Prostate gland (tissue), 2 donors: ENCODE measurements at regions not wholly inside any gene's neighbourhood (a gene's known extent, or its start where the extent isn't known, plus 50 kb on each side); places are given as distances from the start of the nearest gene placed in this dataset.

ENCODE experiments used
- POLR2A ChIP-seq: fragments of 450-650 bp; IDR thresholded peaks from one replicate; pipeline ENCODE4 v1.6.1; 2016; ENCODE audit warnings: antibody characterized with exemption, mild to moderate bottlenecking
- TF ChIP-seq, protein P1 (sequence below), 4 experiments: fragments of 200-600 bp in 2 of 4; fragments of 450-650 bp in 2 of 4; sonication (generic) in 2 of 4; IDR thresholded peaks; 1 replicate in 3 of 4; 2 replicates in 1 of 4; pipeline ENCODE4 v1.5.1; 2016 to 2019; ENCODE audit warnings: antibody characterized with exemption in 4 of 4, mild to moderate bottlenecking in 2 of 4, moderate library complexity in 2 of 4

- TF ChIP-seq, protein P1, sequence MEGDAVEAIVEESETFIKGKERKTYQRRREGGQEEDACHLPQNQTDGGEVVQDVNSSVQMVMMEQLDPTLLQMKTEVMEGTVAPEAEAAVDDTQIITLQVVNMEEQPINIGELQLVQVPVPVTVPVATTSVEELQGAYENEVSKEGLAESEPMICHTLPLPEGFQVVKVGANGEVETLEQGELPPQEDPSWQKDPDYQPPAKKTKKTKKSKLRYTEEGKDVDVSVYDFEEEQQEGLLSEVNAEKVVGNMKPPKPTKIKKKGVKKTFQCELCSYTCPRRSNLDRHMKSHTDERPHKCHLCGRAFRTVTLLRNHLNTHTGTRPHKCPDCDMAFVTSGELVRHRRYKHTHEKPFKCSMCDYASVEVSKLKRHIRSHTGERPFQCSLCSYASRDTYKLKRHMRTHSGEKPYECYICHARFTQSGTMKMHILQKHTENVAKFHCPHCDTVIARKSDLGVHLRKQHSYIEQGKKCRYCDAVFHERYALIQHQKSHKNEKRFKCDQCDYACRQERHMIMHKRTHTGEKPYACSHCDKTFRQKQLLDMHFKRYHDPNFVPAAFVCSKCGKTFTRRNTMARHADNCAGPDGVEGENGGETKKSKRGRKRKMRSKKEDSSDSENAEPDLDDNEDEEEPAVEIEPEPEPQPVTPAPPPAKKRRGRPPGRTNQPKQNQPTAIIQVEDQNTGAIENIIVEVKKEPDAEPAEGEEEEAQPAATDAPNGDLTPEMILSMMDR (IDR thresholded peaks at IDR 0.05): no peak
- TF ChIP-seq POLR2A: no peak
These were observed 368.0 kb upstream of the SGCG start for GRCh38 chr13:22812793-22813192.
